Natural killer cell (primary cell): ENCODE measurements at regions not wholly inside any gene's neighbourhood (a gene's known extent, or its start where the extent isn't known, plus 50 kb on each side); places are given as distances from the start of the nearest gene placed in this dataset.

Experiments used
- ATAC-seq, 3 donors: fragments of 150-1000 bp in 2 of 3; fragments of 200-7000 bp in 1 of 3; cut with Tn5 transposase; 1 replicate in 1 of 3; 2 replicates in 2 of 3; pipeline ENCODE4 v1.10.0; 2021; ENCODE audit warnings: mild to moderate bottlenecking in 2 of 3, moderate library complexity in 2 of 3
- DNase-seq, 2 donors: peaks; one replicate each; pipeline versions ENCODE4 v3.0.0 to v3.0.0-alpha.2; 2013 to 2021; ENCODE audit warnings: mixed read lengths in 1 of 2
- H3K27ac ChIP-seq: one replicate; pipeline ENCODE4 v1.5.1; 2013; ENCODE audit warnings: mild to moderate bottlenecking, low read length
- H3K27me3 ChIP-seq: one replicate; pipeline ENCODE4 v1.6.1; 2013; ENCODE audit warnings: low read length; ENCODE audit not compliant: control insufficient read depth, insufficient read depth
- H3K36me3 ChIP-seq: one replicate; pipeline ENCODE4 v1.6.1; 2013; ENCODE audit warnings: low read length; ENCODE audit not compliant: control insufficient read depth, insufficient read depth
- H3K4me1 ChIP-seq: one replicate; pipeline ENCODE4 v1.6.1; 2013; ENCODE audit warnings: low read length; ENCODE audit not compliant: control insufficient read depth, insufficient read depth
- H3K4me3 ChIP-seq: one replicate; pipeline ENCODE4 v1.5.1; 2013; ENCODE audit warnings: low read length
- H3K9me3 ChIP-seq: one replicate; pipeline ENCODE4 v1.6.1; 2013; ENCODE audit warnings: low read length; ENCODE audit not compliant: control insufficient read depth, insufficient read depth
- H3K27ac Mint-ChIP-seq, 2 donors: one replicate each; pipeline ENCODE4 v1.8.0; 2022; ENCODE audit warnings: mild to moderate bottlenecking in 2 of 2, mixed read lengths in 2 of 2, moderate library complexity in 1 of 2
- H3K27me3 Mint-ChIP-seq, 2 donors: one replicate each; pipeline ENCODE4 v1.8.0; 2022; ENCODE audit warnings: low read depth in 2 of 2, mixed read lengths in 2 of 2
- H3K36me3 Mint-ChIP-seq: one replicate; pipeline ENCODE4 v1.8.0; 2022; ENCODE audit warnings: mixed read lengths
- H3K4me1 Mint-ChIP-seq, 2 donors: one replicate each; pipeline ENCODE4 v1.8.0; 2022; ENCODE audit warnings: mixed read lengths in 2 of 2
- H3K4me3 Mint-ChIP-seq: one replicate; pipeline ENCODE4 v1.8.0; 2022; ENCODE audit warnings: mild to moderate bottlenecking, moderate library complexity, mixed read lengths
- H3K9me3 Mint-ChIP-seq, 2 donors: one replicate each; pipeline ENCODE4 v1.8.0; 2022; ENCODE audit warnings: mixed read lengths in 2 of 2
- WGBS: methylation state at CpG from one replicate; pipeline ENCODE4 v1.1.7; 2013; ENCODE audit warnings: missing lambda C conversion rate; ENCODE audit not compliant: insufficient coverage; 5-methylcytosine and 5-hydroxymethylcytosine counted together
- intact Hi-C: fragments of 100-400 bp; cut with micrococcal nuclease; formaldehyde crosslinking; loops from one replicate; pipeline ENCODE4 v1.14.2; 2022
- TF ChIP-seq, protein P1 (sequence below): fragments of 200-600 bp; IDR thresholded peaks from one replicate; pipeline ENCODE4 v1.8.0; 2022; ENCODE audit warnings: antibody characterized with exemption

DNA sequence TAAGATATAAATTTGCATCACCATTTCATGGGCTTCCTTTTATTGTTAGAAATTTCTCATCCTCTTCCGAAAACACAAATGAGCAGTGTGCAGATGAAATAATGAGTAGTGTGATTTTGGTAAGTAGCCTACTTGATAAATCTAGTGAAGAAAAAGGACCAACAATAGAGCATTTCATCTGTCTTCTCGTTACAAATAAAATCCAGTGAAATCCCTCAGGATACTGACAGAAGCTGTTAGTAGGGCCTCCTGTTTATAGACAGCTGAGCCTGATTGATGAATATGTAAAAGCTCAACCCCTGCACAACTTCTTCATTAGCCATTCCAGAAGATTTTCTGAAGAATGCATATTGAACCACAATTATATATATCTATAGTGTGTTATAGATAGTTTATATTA is 363.7 kb upstream of the EPHA6 start:
- ATAC-seq = no peak
- Mint-ChIP-seq H3K36me3 (peaks cover 25% of the 10 kb centered on the region), H3K27ac (no peak overlapping the region), H3K27me3 (no peaks in the 10 kb centered on the region), H3K9me3 (peaks cover 13 to 26% of the 10 kb centered on the region in 2 donors), H3K4me3 (no peak overlapping the region), H3K4me1 (no peaks in the 10 kb centered on the region)
- TF ChIP-seq, protein P1, sequence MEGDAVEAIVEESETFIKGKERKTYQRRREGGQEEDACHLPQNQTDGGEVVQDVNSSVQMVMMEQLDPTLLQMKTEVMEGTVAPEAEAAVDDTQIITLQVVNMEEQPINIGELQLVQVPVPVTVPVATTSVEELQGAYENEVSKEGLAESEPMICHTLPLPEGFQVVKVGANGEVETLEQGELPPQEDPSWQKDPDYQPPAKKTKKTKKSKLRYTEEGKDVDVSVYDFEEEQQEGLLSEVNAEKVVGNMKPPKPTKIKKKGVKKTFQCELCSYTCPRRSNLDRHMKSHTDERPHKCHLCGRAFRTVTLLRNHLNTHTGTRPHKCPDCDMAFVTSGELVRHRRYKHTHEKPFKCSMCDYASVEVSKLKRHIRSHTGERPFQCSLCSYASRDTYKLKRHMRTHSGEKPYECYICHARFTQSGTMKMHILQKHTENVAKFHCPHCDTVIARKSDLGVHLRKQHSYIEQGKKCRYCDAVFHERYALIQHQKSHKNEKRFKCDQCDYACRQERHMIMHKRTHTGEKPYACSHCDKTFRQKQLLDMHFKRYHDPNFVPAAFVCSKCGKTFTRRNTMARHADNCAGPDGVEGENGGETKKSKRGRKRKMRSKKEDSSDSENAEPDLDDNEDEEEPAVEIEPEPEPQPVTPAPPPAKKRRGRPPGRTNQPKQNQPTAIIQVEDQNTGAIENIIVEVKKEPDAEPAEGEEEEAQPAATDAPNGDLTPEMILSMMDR = no peak
- H3K9me3 ChIP-seq = peaks cover 3% of the 10 kb centered on the region
- H3K4me3 ChIP-seq = no peak overlapping the region
- H3K27me3 ChIP-seq = no peaks in the 10 kb centered on the region
- no peak overlapping the region for H3K27ac ChIP-seq
- intact Hi-C loops = no loop called here
- no peaks in the 10 kb centered on the region for H3K36me3 ChIP-seq
- no peak for DNase-seq
- no CpG with 5 or more reads among the region's 2 CpGs for WGBS
- H3K4me1 ChIP-seq = no peaks in the 10 kb centered on the region

DNA sequence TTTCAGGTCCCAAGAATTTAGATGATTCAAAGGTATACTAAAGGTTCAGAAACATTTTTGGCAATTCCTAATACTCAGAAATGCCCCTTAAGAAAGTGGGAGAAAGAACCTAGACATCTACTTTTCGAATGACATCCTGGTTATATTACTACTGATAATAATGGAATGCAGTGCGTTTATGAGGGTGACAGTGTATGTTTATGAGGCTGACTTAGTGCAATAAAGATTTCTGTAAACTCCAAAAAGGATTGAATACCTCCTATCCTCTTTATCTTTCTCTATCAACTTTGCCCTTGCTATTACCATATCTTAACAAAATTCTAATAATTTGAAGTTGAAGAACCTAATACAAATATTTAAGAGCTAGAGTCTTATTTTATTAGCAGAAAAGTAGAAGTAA is 348.9 kb upstream of the EPHA6 start:
- Histone ChIP-seq H3K4me3 (no peak overlapping the region), H3K27me3 (no peaks in the 10 kb centered on the region), H3K27ac (no peak overlapping the region), H3K9me3 (no peaks in the 10 kb centered on the region), H3K36me3 (no peaks in the 10 kb centered on the region), H3K4me1 (no peaks in the 10 kb centered on the region)
- TF ChIP-seq, protein P1 = no peak
- ATAC-seq = no peak
- intact Hi-C loops = no loop called here
- no peaks in the 10 kb centered on the region for H3K27me3 Mint-ChIP-seq
- no peaks in the 10 kb centered on the region for H3K36me3 Mint-ChIP-seq
- peaks cover 7 to 12% of the 10 kb centered on the region in 2 donors for H3K9me3 Mint-ChIP-seq
- no peak for DNase-seq
- H3K4me3 Mint-ChIP-seq = no peak overlapping the region
- no peak overlapping the region for H3K27ac Mint-ChIP-seq
- WGBS = no CpG with 5 or more reads among the region's 2 CpGs
- H3K4me1 Mint-ChIP-seq = no peaks in the 10 kb centered on the region

DNA sequence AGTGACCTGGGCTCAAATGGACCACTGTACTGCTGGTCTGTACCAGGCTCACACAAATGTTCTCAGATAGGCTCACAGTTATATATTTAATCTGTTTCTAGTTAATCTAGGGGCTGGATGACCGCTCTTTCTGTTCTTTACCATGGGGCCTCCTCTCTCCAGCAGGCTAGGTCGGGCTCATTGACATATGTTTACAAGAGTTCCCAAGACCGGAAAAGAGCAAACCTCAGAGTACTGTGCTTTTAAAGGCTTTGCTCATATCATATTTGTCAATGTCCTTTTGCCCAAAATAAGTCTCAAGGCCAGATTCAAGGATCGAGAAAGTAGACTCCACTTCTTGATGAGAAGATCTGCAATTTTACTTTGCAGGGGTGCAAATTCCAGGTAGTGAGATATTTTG is 348.0 kb upstream of the EPHA6 start:
- Histone ChIP-seq H3K27ac (no peak overlapping the region), H3K27me3 (no peaks in the 10 kb centered on the region), H3K4me1 (no peaks in the 10 kb centered on the region), H3K4me3 (no peak overlapping the region), H3K9me3 (no peaks in the 10 kb centered on the region), H3K36me3 (no peaks in the 10 kb centered on the region)
- DNase-seq (no peak), ATAC-seq (no peak)
- Mint-ChIP-seq H3K4me1 (no peaks in the 10 kb centered on the region), H3K9me3 (peaks cover 10 to 15% of the 10 kb centered on the region in 2 donors), H3K4me3 (no peak overlapping the region), H3K27ac (no peak overlapping the region), H3K27me3 (no peaks in the 10 kb centered on the region), H3K36me3 (no peaks in the 10 kb centered on the region)
- intact Hi-C loops = no loop called here
- TF ChIP-seq, protein P1 = no peak
- WGBS = 66% methylated on average over 4 of the region's 4 CpGs

DNA sequence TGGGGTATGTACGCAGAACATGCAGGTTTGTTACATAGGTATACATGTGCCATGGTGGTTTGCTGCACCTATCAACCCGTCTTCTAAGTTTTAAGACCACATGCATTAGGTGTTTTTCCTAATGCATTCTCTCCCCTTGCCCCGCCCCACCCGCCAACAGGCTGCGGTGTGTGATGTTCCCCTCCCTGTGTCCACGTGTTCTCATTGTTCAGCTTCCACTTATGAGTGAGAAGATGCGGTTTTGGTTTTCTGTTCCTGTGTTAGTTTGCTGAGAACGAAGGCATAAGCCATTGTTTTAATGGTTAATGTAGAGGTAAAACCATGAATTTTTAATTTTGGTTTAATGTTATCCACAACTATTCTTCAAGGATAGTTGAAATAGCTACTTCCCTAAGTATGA is 346.8 kb upstream of the EPHA6 start:
- Mint-ChIP-seq H3K4me1 (no peaks in the 10 kb centered on the region), H3K27me3 (no peaks in the 10 kb centered on the region), H3K4me3 (no peak overlapping the region), H3K9me3 (peaks cover 8 to 13% of the 10 kb centered on the region in 2 donors), H3K27ac (no peak overlapping the region), H3K36me3 (no peaks in the 10 kb centered on the region)
- H3K4me1 ChIP-seq = no peaks in the 10 kb centered on the region
- H3K36me3 ChIP-seq = no peaks in the 10 kb centered on the region
- no peaks in the 10 kb centered on the region for H3K27me3 ChIP-seq
- TF ChIP-seq, protein P1 = no peak
- WGBS = 78% methylated on average over 7 of the region's 8 CpGs
- H3K27ac ChIP-seq = no peak overlapping the region
- H3K9me3 ChIP-seq = no peaks in the 10 kb centered on the region
- H3K4me3 ChIP-seq = no peak overlapping the region
- intact Hi-C loops = no loop called here
- no peak for ATAC-seq
- DNase-seq = no peak
